ENCODE measurements at regions not wholly inside any gene's neighbourhood (a gene's known extent, or its start where the extent isn't known, plus 50 kb on each side); places are given as distances from the start of the nearest gene placed in this dataset.
A peak's percentile ranks its signal among the peaks of the same experiment; 100 is the strongest.

- H3K27ac Mint-ChIP-seq, result peak overlapping the region; percentile 13
- peaks cover 3% of the 10 kb centered on the region for H3K27me3 Mint-ChIP-seq (ENCODE audit: low read depth, poor library complexity)
- H3K4me3 Mint-ChIP-seq, result no peak overlapping the region
- peaks cover 21% of the 10 kb centered on the region for H3K4me1 Mint-ChIP-seq
- TF ChIP-seq CTCF (IDR thresholded peaks at IDR 0.05), result no peak
- no peaks in the 10 kb centered on the region for H3K36me3 Mint-ChIP-seq (ENCODE audit: low read depth)
- H3K9me3 Mint-ChIP-seq, result no peaks in the 10 kb centered on the region
- no peak for DNase-seq
These were observed 61.1 kb upstream of the C1QTNF7 start for GRCh38 chr4:15366721-15367120.

- TF ChIP-seq CTCF (IDR thresholded peaks at IDR 0.05), result no peak
- H3K9me3 Mint-ChIP-seq, result no peaks in the 10 kb centered on the region
- H3K4me3 Mint-ChIP-seq, result no peak overlapping the region
- H3K27ac Mint-ChIP-seq, result no peak overlapping the region
- DNase-seq, result no peak
- no peaks in the 10 kb centered on the region for H3K36me3 Mint-ChIP-seq (ENCODE audit: low read depth)
- H3K27me3 Mint-ChIP-seq (ENCODE audit: low read depth, poor library complexity), result peaks cover 3% of the 10 kb centered on the region
- peaks cover 12% of the 10 kb centered on the region for H3K4me1 Mint-ChIP-seq
These were observed 59.0 kb upstream of the C1QTNF7 start for GRCh38 chr4:15368856-15369255.

- Mint-ChIP-seq H3K27ac (no peak overlapping the region), H3K4me1 (peaks cover 16% of the 10 kb centered on the region), H3K27me3 (ENCODE audit: low read depth, poor library complexity) (peaks cover 3% of the 10 kb centered on the region)
These were observed 57.5 kb upstream of the C1QTNF7 start for GRCh38 chr4:15370296-15370695.

GRCh38 chr4:15373363-15373762 lies 54.5 kb upstream of the C1QTNF7 start:
- H3K27ac Mint-ChIP-seq, result no peak overlapping the region
- H3K9me3 Mint-ChIP-seq, result no peaks in the 10 kb centered on the region
- no peaks in the 10 kb centered on the region for H3K36me3 Mint-ChIP-seq (ENCODE audit: low read depth)
- H3K27me3 Mint-ChIP-seq (ENCODE audit: low read depth, poor library complexity), result no peaks in the 10 kb centered on the region
- H3K4me1 Mint-ChIP-seq, result peaks cover 10% of the 10 kb centered on the region
- no peak overlapping the region for H3K4me3 Mint-ChIP-seq
- no peak for DNase-seq
- no peak for TF ChIP-seq CTCF (IDR thresholded peaks at IDR 0.05)

More at GRCh38 chr4:15370296-15370695, 57.5 kb upstream of the C1QTNF7 start:
- Mint-ChIP-seq H3K9me3 (no peaks in the 10 kb centered on the region), H3K4me3 (no peak overlapping the region), H3K36me3 (ENCODE audit: low read depth) (no peaks in the 10 kb centered on the region)
- no peak for DNase-seq
- TF ChIP-seq CTCF (IDR thresholded peaks at IDR 0.05), result no peak

GRCh38 chr4:15374656-15375055 lies 53.2 kb upstream of the C1QTNF7 start:
- Mint-ChIP-seq H3K27me3 (ENCODE audit: low read depth, poor library complexity) (no peaks in the 10 kb centered on the region), H3K27ac (peak overlapping the region; percentile 26), H3K36me3 (ENCODE audit: low read depth) (no peaks in the 10 kb centered on the region), H3K4me1 (peaks cover 10% of the 10 kb centered on the region), H3K9me3 (no peaks in the 10 kb centered on the region), H3K4me3 (no peak overlapping the region)
- no peak for DNase-seq
- TF ChIP-seq CTCF (IDR thresholded peaks at IDR 0.05), result no peak

- no peak overlapping the region for H3K27ac Mint-ChIP-seq
- peaks cover 10% of the 10 kb centered on the region for H3K4me1 Mint-ChIP-seq
- no peak for DNase-seq
These were observed 52.2 kb upstream of the C1QTNF7 start for GRCh38 chr4:15375667-15376066.

More at GRCh38 chr4:15375667-15376066, 52.2 kb upstream of the C1QTNF7 start:
- Mint-ChIP-seq H3K4me3 (no peak overlapping the region), H3K9me3 (no peaks in the 10 kb centered on the region), H3K27me3 (ENCODE audit: low read depth, poor library complexity) (no peaks in the 10 kb centered on the region), H3K36me3 (ENCODE audit: low read depth) (no peaks in the 10 kb centered on the region)
- TF ChIP-seq CTCF (IDR thresholded peaks at IDR 0.05), result no peak
